HCT116 (cell line): ENCODE measurements at regions not wholly inside any gene's neighbourhood (a gene's known extent, or its start where the extent isn't known, plus 50 kb on each side); places are given as distances from the start of the nearest gene placed in this dataset.

ENCODE experiments used
- ATAC-seq: fragments of 200-7000 bp; cut with Tn5 transposase; 2 replicates; pipeline ENCODE4 v1.9.1; 2020; ENCODE audit warnings: mild to moderate bottlenecking, moderate library complexity
- BruUV-seq: library from RNA; stranded (reverse); fragments of 400-500 nt; replicated peaks from 2 replicates; lab custom pipeline; 2021; lab: Mats Ljungman, UMichigan
- CTCF ChIA-PET: fragments of 300-600 bp; sonication (Branson Sonifier 250); formaldehyde crosslinking; loops from one replicate; lab custom pipeline; 2021; ENCODE audit warnings: antibody characterized with exemption; lab: Charles Lee
- POLR2A ChIA-PET: fragments of 300-600, 350-600 bp; sonication (Branson Sonifier 250); formaldehyde crosslinking; loops from one replicate; lab custom pipeline; 2021; ENCODE audit warnings: antibody characterized with exemption; lab: Charles Lee
- RAD21 ChIA-PET, 2 experiments: fragments of 300-600 bp; sonication (Branson Sonifier 250); formaldehyde crosslinking; loops; one replicate each; lab custom pipeline; 2023; ENCODE audit warnings: low total read pairs in 2 of 2; ENCODE audit not compliant: uncharacterized antibody in 2 of 2, unreplicated experiment in 2 of 2, low non-redundant PET in 1 of 2; lab: Charles Lee
- DNase-seq: peaks from one replicate; pipeline ENCODE4 v3.0.0-alpha.2; 2010; ENCODE audit warnings: low read depth, low spot score
- H2AFZ ChIP-seq: fragments of 200-600 bp; shearing (Covaris generic), sonication (generic); 2 replicates; pipeline ENCODE4 v1.6.1; 2017; ENCODE audit warnings: low read depth, mixed run types, mixed read lengths, antibody characterized with exemption, low read length; ENCODE audit not compliant: poor library complexity, severe bottlenecking
- H3K27ac ChIP-seq: 2 replicates; pipeline ENCODE4 v1.5.1; 2012; ENCODE audit warnings: low read depth, low read length
- H3K27me3 ChIP-seq: fragments of 200-600 bp; sonication (generic); 2 replicates; pipeline ENCODE4 v1.6.1; 2016; ENCODE audit warnings: mixed run types, low read length, mixed read lengths; ENCODE audit not compliant: insufficient read depth
- H3K36me3 ChIP-seq, 2 experiments: fragments of 200-500 bp in 1 of 2; fragments of 200-600 bp in 1 of 2; sonication (Bioruptor generic) in 1 of 2; sonication (generic) in 1 of 2; 2 replicates each; pipeline versions ENCODE4 v1.5.1 to v1.6.1; 2014 to 2016; ENCODE audit warnings: low read length in 2 of 2, inconsistent platforms in 1 of 2, mixed read lengths in 1 of 2, mixed run types in 1 of 2; ENCODE audit not compliant: insufficient read depth in 2 of 2, control insufficient read depth in 1 of 2
- H3K4me1 ChIP-seq, 2 experiments: fragments of 200-600 bp in 1 of 2; sonication (generic) in 1 of 2; 2 replicates each; pipeline versions ENCODE4 v1.5.1 to v1.6.1; 2012 to 2017; ENCODE audit warnings: low read length in 2 of 2, inconsistent platforms in 1 of 2, mild to moderate bottlenecking in 1 of 2, mixed read lengths in 1 of 2, mixed run types in 1 of 2, moderate library complexity in 1 of 2; ENCODE audit not compliant: insufficient read depth in 2 of 2, control insufficient read depth in 1 of 2
- H3K4me2 ChIP-seq: fragments of 200-600 bp; sonication (generic); 2 replicates; pipeline ENCODE4 v1.6.1; 2017; ENCODE audit warnings: mixed run types, low read length, mixed read lengths
- H3K4me3 ChIP-seq, 2 experiments: fragments of 200-600 bp in 1 of 2; sonication (generic) in 1 of 2; replicated peaks in 1 of 2; 2 replicates each; pipeline ENCODE4 v1.5.1; 2011 to 2016; ENCODE audit warnings: low read length in 2 of 2, control low read depth in 1 of 2, low read depth in 1 of 2, mild to moderate bottlenecking in 1 of 2, mixed read lengths in 1 of 2, mixed run types in 1 of 2
- H3K79me2 ChIP-seq: fragments of 200-600 bp; sonication (generic); 2 replicates; pipeline ENCODE4 v1.6.1; 2017; ENCODE audit warnings: mild to moderate bottlenecking, mixed run types, low read length, moderate library complexity, mixed read lengths; ENCODE audit not compliant: insufficient read depth
- H3K9ac ChIP-seq: fragments of 200-600 bp; sonication (generic); 2 replicates; pipeline ENCODE4 v1.6.1; 2016; ENCODE audit warnings: low read length, mixed read lengths
- H3K9me2 ChIP-seq: fragments of 200-600 bp; sonication (generic), shearing (Covaris generic); 2 replicates; pipeline ENCODE4 v1.6.1; 2017; ENCODE audit warnings: mixed run types, mild to moderate bottlenecking, moderate library complexity; ENCODE audit not compliant: insufficient read depth
- H3K9me3 ChIP-seq, 2 experiments: fragments of 200-500 bp in 1 of 2; fragments of 200-600 bp in 1 of 2; sonication (Bioruptor generic) in 1 of 2; sonication (generic) in 1 of 2; 2 replicates each; pipeline ENCODE4 v1.6.1; 2014 to 2017; ENCODE audit warnings: low read length in 2 of 2, mixed read lengths in 2 of 2, inconsistent platforms in 1 of 2, low read depth in 1 of 2, mild to moderate bottlenecking in 1 of 2, mixed run types in 1 of 2, moderate library complexity in 1 of 2; ENCODE audit not compliant: control insufficient read depth in 1 of 2, insufficient read depth in 1 of 2
- H4K20me1 ChIP-seq: fragments of 200-600 bp; sonication (generic), shearing (Covaris generic); 2 replicates; pipeline ENCODE4 v1.6.1; 2017; ENCODE audit warnings: mixed run types, mild to moderate bottlenecking, moderate library complexity; ENCODE audit not compliant: insufficient read depth
- CBX3 ChIP-seq: IDR thresholded peaks from 2 replicates; pipeline ENCODE4 v1.6.1; 2012; ENCODE audit warnings: low read depth
- CEBPB ChIP-seq: IDR thresholded peaks from 2 replicates; pipeline ENCODE4 v1.6.1; 2012; ENCODE audit warnings: low read depth
- CTCF ChIP-seq, 3 experiments: fragments of 200-600 bp in 1 of 3; sonication (generic) in 1 of 3; IDR thresholded peaks in 2 of 3; conservative IDR thresholded peaks in 1 of 3; 2 replicates each; pipeline ENCODE4 v1.5.1; 2012 to 2017; ENCODE audit warnings: low read depth in 2 of 3, low read length in 2 of 3, antibody characterized with exemption in 1 of 3, borderline replicate concordance in 1 of 3, control low read depth in 1 of 3, mild to moderate bottlenecking in 1 of 3, mixed read lengths in 1 of 3, mixed run types in 1 of 3, moderate library complexity in 1 of 3; ENCODE audit not compliant: insufficient read depth in 1 of 3
- EZH2phosphoT487 ChIP-seq: fragments of 200-600 bp; IDR thresholded peaks from 2 replicates; pipeline ENCODE4 v1.6.1; 2018; ENCODE audit warnings: antibody characterized with exemption, borderline replicate concordance
- POLR2A ChIP-seq: IDR thresholded peaks from 2 replicates; pipeline ENCODE4 v1.7.0; 2011; ENCODE audit warnings: borderline replicate concordance; ENCODE audit not compliant: insufficient read depth, insufficient read length; ENCODE audit errors: extremely low read depth
- RAD21 ChIP-seq: IDR thresholded peaks from 2 replicates; pipeline ENCODE4 v1.6.1; 2012; ENCODE audit warnings: low read depth, mild to moderate bottlenecking
- REST ChIP-seq: IDR thresholded peaks from 2 replicates; pipeline ENCODE4 v1.6.1; 2012; ENCODE audit warnings: low read depth
- SIN3A ChIP-seq: IDR thresholded peaks from 2 replicates; pipeline ENCODE4 v1.6.1; 2012; ENCODE audit warnings: low read depth
- SP1 ChIP-seq: IDR thresholded peaks from 2 replicates; pipeline ENCODE4 v1.6.1; 2012; ENCODE audit warnings: low read depth
- YY1 ChIP-seq: IDR thresholded peaks from 2 replicates; pipeline ENCODE4 v1.6.1; 2011; ENCODE audit warnings: low read length, low read depth, moderate library complexity, mild to moderate bottlenecking; ENCODE audit not compliant: insufficient replicate concordance; ENCODE audit errors: extremely low read depth
- ZFX ChIP-seq: fragments of 450-650 bp; IDR thresholded peaks from 2 replicates; pipeline ENCODE4 v1.6.1; 2017
- ZNF274 ChIP-seq: fragments of 200-500 bp; sonication (Bioruptor generic); IDR thresholded peaks from 2 replicates; pipeline ENCODE4 v1.6.1; 2014; ENCODE audit warnings: mild to moderate bottlenecking, low read depth, low read length, inconsistent platforms
- intact Hi-C: fragments of 100-400 bp; cut with micrococcal nuclease; formaldehyde crosslinking; loops from 2 replicates; pipeline ENCODE4 v1.10.0; 2022

DNA sequence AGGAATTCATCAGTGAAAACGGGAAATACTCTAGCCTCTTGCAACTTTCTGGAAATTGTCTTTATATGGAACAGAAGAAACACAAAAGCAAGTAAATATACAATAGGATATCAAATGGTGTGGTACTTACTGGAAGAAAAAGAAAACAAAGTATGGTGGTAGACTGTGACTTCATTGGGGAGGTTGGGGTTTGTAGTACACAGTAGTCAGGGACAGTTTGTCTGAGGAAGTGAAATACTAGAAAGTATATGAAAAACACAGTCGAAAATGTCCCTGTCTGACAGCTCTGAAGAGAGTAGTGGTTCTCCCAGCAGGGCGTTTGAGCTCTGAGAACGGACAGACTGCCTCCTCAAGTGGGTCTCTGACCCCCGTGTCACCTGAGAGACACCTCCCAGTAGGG lies 390.0 kb upstream of the NWD2 start:
- Histone ChIP-seq H3K36me3 (no peaks in the 10 kb centered on the region), H3K4me3 (no peak overlapping the region), H3K9ac (no peak overlapping the region), H4K20me1 (no peaks in the 10 kb centered on the region), H2AFZ (no peak overlapping the region), H3K27me3 (no peaks in the 10 kb centered on the region), H3K4me2 (no peak overlapping the region), H3K79me2 (no peaks in the 10 kb centered on the region), H3K9me3 (no peaks in the 10 kb centered on the region), H3K9me2 (no peaks in the 10 kb centered on the region), H3K27ac (no peak overlapping the region), H3K4me1 (no peaks in the 10 kb centered on the region)
- no TSS peak for BruUV-seq
- no peak for DNase-seq
- intact Hi-C loops: no loop called here
- ATAC-seq: no peak
- CTCF ChIA-PET: no interaction called here
- no peak for TF ChIP-seq REST
- POLR2A ChIA-PET: no interaction called here
- RAD21 ChIA-PET: no interaction called here

- RAD21 ChIA-PET: no interaction called here
- Histone ChIP-seq H3K9me3 (no peaks in the 10 kb centered on the region), H3K27me3 (no peaks in the 10 kb centered on the region), H3K9ac (no peak overlapping the region), H2AFZ (no peak overlapping the region), H3K36me3 (no peaks in the 10 kb centered on the region), H3K4me1 (no peaks in the 10 kb centered on the region), H3K9me2 (no peaks in the 10 kb centered on the region), H3K4me2 (no peak overlapping the region), H3K4me3 (no peak overlapping the region), H3K79me2 (no peaks in the 10 kb centered on the region), H3K27ac (no peak overlapping the region), H4K20me1 (no peaks in the 10 kb centered on the region)
- ATAC-seq (no peak), DNase-seq (no peak)
- intact Hi-C loops: no loop called here
- CTCF ChIA-PET: no interaction called here
- TF ChIP-seq EZH2phosphoT487 (no peak), CEBPB (no peak), CTCF (IDR thresholded peaks at IDR 0.05 in 2 of 3, conservative IDR thresholded peaks at IDR 0.05 in 1 of 3; ENCODE audit: borderline replicate concordance in 1 of 3, insufficient read depth in 1 of 3, low read depth in 2 of 3, low read length in 2 of 3) (no peak), POLR2A (no peak), RAD21 (no peak), YY1 (no peak), SIN3A (no peak), CBX3 (no peak), SP1 (no peak), ZFX (no peak), ZNF274 (no peak)
- BruUV-seq: no TSS peak
- POLR2A ChIA-PET: no interaction called here
Observed at GRCh38 chr4:36863601-36864000, 380.9 kb upstream of the NWD2 start.
